ENCODE measurements at regions not wholly inside any gene's neighbourhood (a gene's known extent, or its start where the extent isn't known, plus 50 kb on each side); places are given as distances from the start of the nearest gene placed in this dataset.

- Histone ChIP-seq H3K36me3 (ENCODE audit: control insufficient read depth in 1 of 2, insufficient read depth in 2 of 2, low read length in 2 of 2) (no peaks in the 10 kb centered on the region), H3K9ac (ENCODE audit: low read length) (no peak overlapping the region), H3K27ac (ENCODE audit: low read depth, low read length) (no peak overlapping the region), H3K4me1 (ENCODE audit: control insufficient read depth in 1 of 2, insufficient read depth in 2 of 2, low read length in 2 of 2) (no peaks in the 10 kb centered on the region), H2AFZ (ENCODE audit: low read depth, low read length, poor library complexity, severe bottlenecking) (no peak overlapping the region), H3K9me3 (ENCODE audit: control insufficient read depth in 1 of 2, insufficient read depth in 1 of 2, low read depth in 1 of 2, low read length in 2 of 2) (no peaks in the 10 kb centered on the region), H3K9me2 (ENCODE audit: insufficient read depth) (no peaks in the 10 kb centered on the region), H4K20me1 (ENCODE audit: insufficient read depth) (no peaks in the 10 kb centered on the region), H3K79me2 (ENCODE audit: insufficient read depth, low read length) (no peaks in the 10 kb centered on the region), H3K27me3 (ENCODE audit: insufficient read depth, low read length) (peaks cover 13% of the 10 kb centered on the region), H3K4me2 (ENCODE audit: low read length) (no peak overlapping the region), H3K4me3 (replicated peaks in 1 of 2; ENCODE audit: low read depth in 1 of 2, low read length in 2 of 2) (no peak overlapping the region)
- CTCF ChIA-PET, result no interaction called here
- no peak for DNase-seq (ENCODE audit: low read depth, low spot score)
- intact Hi-C loops (cut with micrococcal nuclease), result no loop called here
- no TSS peak for BruUV-seq (replicated peaks)
- RAD21 ChIA-PET (ENCODE audit: low non-redundant PET in 1 of 2, low total read pairs in 2 of 2, uncharacterized antibody in 2 of 2, unreplicated experiment in 2 of 2), result no interaction called here
- ATAC-seq, result no peak
- TF ChIP-seq CBX3 (IDR thresholded peaks at IDR 0.05; ENCODE audit: low read depth) (no peak), JUND (IDR thresholded peaks at IDR 0.05) (no peak), CEBPB (IDR thresholded peaks at IDR 0.05; ENCODE audit: low read depth) (no peak), POLR2AphosphoS5 (IDR thresholded peaks at IDR 0.05; ENCODE audit: low read depth, low read length) (no peak), SP1 (IDR thresholded peaks at IDR 0.05; ENCODE audit: low read depth) (no peak), CTCF (IDR thresholded peaks at IDR 0.05 in 2 of 3, conservative IDR thresholded peaks at IDR 0.05 in 1 of 3; ENCODE audit: borderline replicate concordance in 1 of 3, insufficient read depth in 1 of 3, low read depth in 2 of 3, low read length in 2 of 3) (no peak), RAD21 (IDR thresholded peaks at IDR 0.05; ENCODE audit: low read depth) (no peak), REST (IDR thresholded peaks at IDR 0.05; ENCODE audit: low read depth) (no peak), MAX (IDR thresholded peaks at IDR 0.05) (no peak), EZH2phosphoT487 (IDR thresholded peaks at IDR 0.05; ENCODE audit: borderline replicate concordance) (no peak), FOSL1 (IDR thresholded peaks at IDR 0.05; ENCODE audit: low read depth) (no peak), SIN3A (IDR thresholded peaks at IDR 0.05; ENCODE audit: low read depth) (no peak), ATF3 (IDR thresholded peaks at IDR 0.05) (no peak), YY1 (IDR thresholded peaks at IDR 0.05; ENCODE audit: extremely low read depth, insufficient replicate concordance, low read depth, low read length) (no peak), ZNF274 (IDR thresholded peaks at IDR 0.05; ENCODE audit: low read depth, low read length) (no peak), ZFX (IDR thresholded peaks at IDR 0.05) (no peak), EZH2 (IDR thresholded peaks at IDR 0.05) (no peak), EGR1 (IDR thresholded peaks at IDR 0.05; ENCODE audit: low read depth) (no peak)
- POLR2A ChIA-PET, result no interaction called here
Measured at GRCh38 chr13:26957182-26957581, 196.6 kb upstream of the GPR12 start.
